ENCODE measurements at regions not wholly inside any gene's neighbourhood (a gene's known extent, or its start where the extent isn't known, plus 50 kb on each side); places are given as distances from the start of the nearest gene placed in this dataset.

- no peak for TF ChIP-seq PBX3 (IDR thresholded peaks at IDR 0.05)
- no peak for TF ChIP-seq NR3C1 (IDR thresholded peaks at IDR 0.05)
- TF ChIP-seq CTCF (IDR thresholded peaks at IDR 0.05), result no peak
- no peak for TF ChIP-seq KDM5A (IDR thresholded peaks at IDR 0.05)
- no peak for TF ChIP-seq POLR2A (IDR thresholded peaks at IDR 0.05; ENCODE audit: low read length)
- no peak for TF ChIP-seq CHD2 (IDR thresholded peaks at IDR 0.05; ENCODE audit: low read length, partially characterized antibody)
Observed at GRCh38 chr3:153385343-153385742, 223.3 kb downstream of the RAP2B start.

All from A549 (cell line).